AG04450 (cell line): ENCODE measurements at regions not wholly inside any gene's neighbourhood (a gene's known extent, or its start where the extent isn't known, plus 50 kb on each side); places are given as distances from the start of the nearest gene placed in this dataset.

Experiments
- CTCF ChIA-PET: fragments of 300-600, 350-600 bp; formaldehyde crosslinking; extraction: SDS; loops from one replicate; lab custom pipeline; 2022; ENCODE audit warnings: antibody characterized with exemption, inconsistent platforms; lab: Charles Lee
- POLR2A ChIA-PET: fragments of 350-600 bp; formaldehyde crosslinking; extraction: SDS; loops from one replicate; lab custom pipeline; 2021; ENCODE audit warnings: antibody characterized with exemption, inconsistent platforms; lab: Yijun Ruan, JAX
- DNase-seq: peaks from one replicate; pipeline ENCODE4 v3.0.0-alpha.2; 2011; ENCODE audit warnings: low read depth, low spot score
- H3K27ac ChIP-seq: one replicate; pipeline ENCODE4 v1.5.1; 2012; ENCODE audit warnings: low read depth, low read length, control low read depth
- H3K27me3 ChIP-seq: one replicate; pipeline ENCODE4 v1.6.0; 2012; ENCODE audit warnings: low read length; ENCODE audit not compliant: control insufficient read depth, insufficient read depth
- H3K4me3 ChIP-seq: 2 replicates; pipeline ENCODE4 v1.5.1; 2011; ENCODE audit warnings: mild to moderate bottlenecking, low read depth, low read length, control low read depth
- H3K9me3 ChIP-seq: 2 replicates; pipeline ENCODE4 v1.5.1; 2012; ENCODE audit warnings: low read length; ENCODE audit not compliant: control insufficient read depth, insufficient read depth
- CTCF ChIP-seq: IDR thresholded peaks from 2 replicates; pipeline ENCODE4 v1.5.1; 2011; ENCODE audit warnings: low read depth, low read length, control low read depth, inconsistent platforms

- ChIA-PET POLR2A (no interaction called here), CTCF (no interaction called here)
- DNase-seq: no peak
- H3K27me3 ChIP-seq: no peaks in the 10 kb centered on the region
- no peak overlapping the region for H3K27ac ChIP-seq
- no peak for TF ChIP-seq CTCF
- peaks cover 5% of the 10 kb centered on the region; the same call in 1 of the 2 replicates for H3K9me3 ChIP-seq
- H3K4me3 ChIP-seq: no peak overlapping the region
These were observed 67.5 kb upstream of the BRD7 start for GRCh38 chr16:50436271-50436670.

- Histone ChIP-seq H3K27ac (no peak overlapping the region), H3K4me3 (no peak overlapping the region), H3K9me3 (no peaks in the 10 kb centered on the region), H3K27me3 (no peaks in the 10 kb centered on the region)
- ChIA-PET POLR2A (no interaction called here), CTCF (no interaction called here)
- no peak for DNase-seq
- TF ChIP-seq CTCF: no peak
These were observed 66.2 kb upstream of the BRD7 start for GRCh38 chr16:50434872-50435478.

DNA sequence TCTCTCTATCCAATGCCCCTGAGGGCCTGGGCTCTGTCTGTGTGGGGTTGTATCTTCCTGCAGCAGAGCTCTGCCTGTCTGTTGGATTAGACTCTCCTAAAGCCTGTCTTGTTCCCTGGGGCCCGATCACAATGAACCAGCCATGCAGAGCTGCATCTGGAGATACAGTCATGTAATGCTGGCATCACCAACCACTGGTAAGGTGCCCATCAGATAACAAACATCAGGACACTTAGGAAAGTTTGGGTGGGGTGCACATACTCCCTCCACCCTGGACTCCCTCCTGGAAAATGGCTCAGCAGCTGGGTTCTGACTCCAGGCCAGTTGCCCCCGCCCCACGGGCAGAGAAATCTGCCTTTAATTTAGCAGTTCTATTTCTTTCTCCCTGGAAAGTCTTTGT, 61.3 kb upstream of the BRD7 start:
- Histone ChIP-seq H3K4me3 (no peak overlapping the region), H3K9me3 (no peaks in the 10 kb centered on the region), H3K27me3 (no peaks in the 10 kb centered on the region), H3K27ac (no peak overlapping the region)
- ChIA-PET CTCF (no interaction called here), POLR2A (no interaction called here)
- TF ChIP-seq CTCF: no peak
- no peak for DNase-seq

DNA sequence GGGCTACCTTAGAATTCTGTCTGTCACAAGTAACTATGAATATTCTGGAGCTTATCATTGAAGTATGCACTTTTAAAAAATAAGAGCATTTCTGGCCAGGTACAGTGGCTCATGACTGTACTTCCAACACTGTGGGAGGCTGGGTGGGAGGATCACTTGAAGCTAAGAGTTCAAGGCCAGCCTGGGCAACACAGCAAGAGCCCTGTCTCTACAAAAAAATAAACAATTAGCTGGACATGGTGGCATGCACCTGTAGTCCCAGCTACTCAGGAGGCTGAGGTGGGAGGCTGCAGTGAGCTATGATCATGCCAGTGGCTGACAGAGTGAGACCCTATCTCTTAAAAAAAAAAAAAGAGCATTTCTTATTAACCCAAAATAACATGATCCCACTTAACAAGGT, 60.0 kb upstream of the BRD7 start:
- H3K27me3 ChIP-seq: no peaks in the 10 kb centered on the region
- no peak for DNase-seq
- H3K4me3 ChIP-seq: no peak overlapping the region
- no peak for TF ChIP-seq CTCF
- ChIA-PET CTCF (interaction anchor here (1.1 kb wide), 1 partner anchor 378 kb away, joined by 3 read pairs; no protein-coding TSS in a partner anchor), POLR2A (no interaction called here)
- H3K27ac ChIP-seq: no peak overlapping the region
- H3K9me3 ChIP-seq: no peaks in the 10 kb centered on the region

DNA sequence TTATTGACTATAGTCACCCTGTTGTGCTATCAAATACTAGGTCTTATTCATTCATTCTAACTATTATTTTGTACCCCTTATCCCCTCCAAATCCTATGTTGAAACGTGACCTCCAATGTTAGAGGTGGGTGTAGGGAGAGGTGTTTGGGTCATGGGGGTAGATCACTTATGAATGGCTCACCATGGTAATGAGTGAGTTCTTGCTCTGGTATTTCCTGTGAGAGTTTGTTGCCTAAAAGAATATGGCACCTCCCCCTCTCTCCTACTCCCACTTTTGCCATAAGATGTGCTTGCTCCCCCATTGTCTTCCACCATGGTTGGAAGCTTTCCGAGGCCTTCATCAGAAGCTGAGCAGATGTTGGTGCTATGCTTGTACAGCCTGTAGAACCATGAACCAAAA, 59.3 kb upstream of the BRD7 start:
- H3K4me3 ChIP-seq: no peak overlapping the region
- no peak for DNase-seq
- TF ChIP-seq CTCF: no peak
- ChIA-PET POLR2A (no interaction called here), CTCF (interaction anchor here (1.1 kb wide), 1 partner anchor 378 kb away, joined by 3 read pairs; no protein-coding TSS in a partner anchor)
- H3K27ac ChIP-seq: no peak overlapping the region
- H3K27me3 ChIP-seq: no peaks in the 10 kb centered on the region
- no peaks in the 10 kb centered on the region for H3K9me3 ChIP-seq
